H7 (cell line): ENCODE measurements at regions not wholly inside any gene's neighbourhood (a gene's known extent, or its start where the extent isn't known, plus 50 kb on each side); places are given as distances from the start of the nearest gene placed in this dataset.
"Not testable (repeated sequence)": the region's sequence is repeated elsewhere in the genome, so short reads cannot be mapped to it uniquely, and the experiment has no call there.

Source experiments
- DNase-seq: peaks from one replicate; pipeline ENCODE4 v3.0.0; 2012
- H3K27me3 ChIP-seq: 2 replicates; pipeline ENCODE4 v1.6.0; 2011; ENCODE audit warnings: mild to moderate bottlenecking, low read length; ENCODE audit not compliant: control insufficient read depth, insufficient read depth
- H3K36me3 ChIP-seq: replicated peaks from 2 replicates; pipeline ENCODE4 v1.5.1; 2011; ENCODE audit warnings: low read length; ENCODE audit not compliant: control insufficient read depth, insufficient read depth
- H3K4me3 ChIP-seq: 2 replicates; pipeline ENCODE4 v1.5.1; 2011; ENCODE audit warnings: low read depth, mild to moderate bottlenecking, control low read depth, low read length, moderate library complexity; ENCODE audit not compliant: insufficient read depth

- DNase-seq, result no peak
- Histone ChIP-seq H3K4me3 (no peak overlapping the region), H3K36me3 (peaks cover 2% of the 10 kb centered on the region), H3K27me3 (no peaks in the 10 kb centered on the region)
Measured at GRCh38 chr22:25452116-25452700, 112.3 kb upstream of the GRK3 start.

GRCh38 chr22:25453058-25453457 lies 111.4 kb upstream of the GRK3 start:
- H3K27me3 ChIP-seq, result no peaks in the 10 kb centered on the region
- DNase-seq, result no peak

GRCh38 chr22:25453557-25453956 lies 110.9 kb upstream of the GRK3 start:
- H3K36me3 ChIP-seq, result peaks cover 3% of the 10 kb centered on the region
- no peaks in the 10 kb centered on the region for H3K27me3 ChIP-seq
- H3K4me3 ChIP-seq, result no peak overlapping the region
- no peak for DNase-seq

More at GRCh38 chr22:25453058-25453457, 111.4 kb upstream of the GRK3 start:
- Histone ChIP-seq H3K36me3 (peaks cover 3% of the 10 kb centered on the region), H3K4me3 (no peak overlapping the region)

GRCh38 chr22:25456300-25457043 lies 108.0 kb upstream of the GRK3 start:
- not testable (repeated sequence) for DNase-seq, H3K4me3 ChIP-seq, H3K27me3 ChIP-seq
- H3K36me3 ChIP-seq, result peaks cover 12% of the 10 kb centered on the region

GRCh38 chr22:25458631-25459030 lies 105.8 kb upstream of the GRK3 start:
- not testable (repeated sequence) for H3K4me3 ChIP-seq, H3K27me3 ChIP-seq, DNase-seq
- peaks cover 11% of the 10 kb centered on the region for H3K36me3 ChIP-seq

GRCh38 chr22:25460682-25461081 lies 103.8 kb upstream of the GRK3 start:
- not testable (repeated sequence) for H3K27me3 ChIP-seq, DNase-seq, H3K4me3 ChIP-seq
- peaks cover 11% of the 10 kb centered on the region for H3K36me3 ChIP-seq

- no peak overlapping the region for H3K4me3 ChIP-seq
- DNase-seq, result no peak
- peaks cover 11% of the 10 kb centered on the region for H3K36me3 ChIP-seq
- H3K27me3 ChIP-seq, result no peaks in the 10 kb centered on the region
Measured at GRCh38 chr22:25461301-25461700, 103.2 kb upstream of the GRK3 start.

GRCh38 chr22:25462474-25463346 lies 101.8 kb upstream of the GRK3 start:
- peak; percentile 95 for DNase-seq
- not testable (repeated sequence) for H3K4me3 ChIP-seq, H3K36me3 ChIP-seq, H3K27me3 ChIP-seq

GRCh38 chr22:25463347-25463628 lies 101.2 kb upstream of the GRK3 start:
- H3K27me3 ChIP-seq, H3K4me3 ChIP-seq, DNase-seq, H3K36me3 ChIP-seq: not testable (repeated sequence)

GRCh38 chr22:25464326-25464725 lies 100.1 kb upstream of the GRK3 start:
- H3K4me3 ChIP-seq, DNase-seq: not testable (repeated sequence)

GRCh38 chr22:25465949-25466348 lies 98.5 kb upstream of the GRK3 start:
- no peak for DNase-seq
- Histone ChIP-seq H3K27me3 (no peaks in the 10 kb centered on the region), H3K36me3 (no peaks in the 10 kb centered on the region; the same call in 1 of the 2 replicates)

More at GRCh38 chr22:25464326-25464725, 100.1 kb upstream of the GRK3 start:
- H3K36me3 ChIP-seq, H3K27me3 ChIP-seq: not testable (repeated sequence)

GRCh38 chr22:25472382-25472781 lies 92.1 kb upstream of the GRK3 start:
- Histone ChIP-seq H3K27me3 (no peaks in the 10 kb centered on the region), H3K36me3 (no peaks in the 10 kb centered on the region), H3K4me3 (no peak overlapping the region)
- DNase-seq, result no peak

More at GRCh38 chr22:25465949-25466348, 98.5 kb upstream of the GRK3 start:
- no peak overlapping the region for H3K4me3 ChIP-seq

GRCh38 chr22:25475257-25476022 lies 89.0 kb upstream of the GRK3 start:
- DNase-seq, result no peak
- H3K36me3 ChIP-seq, result no peaks in the 10 kb centered on the region
- no peaks in the 10 kb centered on the region for H3K27me3 ChIP-seq
- no peak overlapping the region for H3K4me3 ChIP-seq

- DNase-seq, result no peak
- no peaks in the 10 kb centered on the region for H3K27me3 ChIP-seq
- H3K4me3 ChIP-seq, result no peak overlapping the region
- no peaks in the 10 kb centered on the region; the same call in 1 of the 2 replicates for H3K36me3 ChIP-seq
Measured at GRCh38 chr22:25477358-25477757, 87.1 kb upstream of the GRK3 start.
